ENCODE measurements at regions not wholly inside any gene's neighbourhood (a gene's known extent, or its start where the extent isn't known, plus 50 kb on each side); places are given as distances from the start of the nearest gene placed in this dataset.

DNA sequence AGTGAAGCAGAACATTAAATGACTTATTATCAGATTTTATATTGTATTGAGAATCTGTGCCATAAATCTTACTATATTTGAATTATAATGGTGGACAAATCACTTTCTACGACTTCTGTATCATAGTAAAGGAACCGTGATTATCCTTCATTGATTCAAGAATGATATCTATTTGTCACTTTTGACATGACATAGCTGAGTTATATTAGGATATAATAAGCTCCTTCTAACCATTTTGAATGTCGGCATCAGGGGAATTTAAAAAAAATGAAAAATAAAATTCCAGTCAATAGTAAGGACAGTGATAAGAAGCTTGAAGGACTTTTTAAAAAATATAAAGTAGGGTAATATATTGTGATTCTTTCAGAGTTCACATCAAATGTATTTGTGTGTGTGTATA is 338.9 kb upstream of the ACO1 start (continued):
- TF ChIP-seq ZNF646 (CRISPR knock-in tag; IDR thresholded peaks at IDR 0.05) (no peak), ZNF562 (CRISPR knock-in tag; IDR thresholded peaks at IDR 0.05; ENCODE audit: borderline replicate concordance) (no peak), SMAD3 (CRISPR knock-in tag; IDR thresholded peaks at IDR 0.05) (no peak), GATAD1 (CRISPR knock-in tag; IDR thresholded peaks at IDR 0.05) (no peak), ZNF775 (CRISPR knock-in tag; IDR thresholded peaks at IDR 0.05; ENCODE audit: borderline replicate concordance) (no peak), POLR2AphosphoS2 (IDR thresholded peaks at IDR 0.05; ENCODE audit: low read depth, low read length) (no peak), JUN (CRISPR knock-in tag; IDR thresholded peaks at IDR 0.05) (no peak)
- TF ChIP-seq, protein P1, sequence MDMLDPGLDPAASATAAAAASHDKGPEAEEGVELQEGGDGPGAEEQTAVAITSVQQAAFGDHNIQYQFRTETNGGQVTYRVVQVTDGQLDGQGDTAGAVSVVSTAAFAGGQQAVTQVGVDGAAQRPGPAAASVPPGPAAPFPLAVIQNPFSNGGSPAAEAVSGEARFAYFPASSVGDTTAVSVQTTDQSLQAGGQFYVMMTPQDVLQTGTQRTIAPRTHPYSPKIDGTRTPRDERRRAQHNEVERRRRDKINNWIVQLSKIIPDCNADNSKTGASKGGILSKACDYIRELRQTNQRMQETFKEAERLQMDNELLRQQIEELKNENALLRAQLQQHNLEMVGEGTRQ (IDR thresholded peaks at IDR 0.05; ENCODE audit: low read depth, low read length) = no peak
- TF ChIP-seq, protein P1 (CRISPR knock-in tag; IDR thresholded peaks at IDR 0.05; ENCODE audit: borderline replicate concordance) = no peak
